ENCODE measurements at regions not wholly inside any gene's neighbourhood (a gene's known extent, or its start where the extent isn't known, plus 50 kb on each side); places are given as distances from the start of the nearest gene placed in this dataset.
"Not testable (repeated sequence)": the region's sequence is repeated elsewhere in the genome, so short reads cannot be mapped to it uniquely, and the experiment has no call there.

DNA sequence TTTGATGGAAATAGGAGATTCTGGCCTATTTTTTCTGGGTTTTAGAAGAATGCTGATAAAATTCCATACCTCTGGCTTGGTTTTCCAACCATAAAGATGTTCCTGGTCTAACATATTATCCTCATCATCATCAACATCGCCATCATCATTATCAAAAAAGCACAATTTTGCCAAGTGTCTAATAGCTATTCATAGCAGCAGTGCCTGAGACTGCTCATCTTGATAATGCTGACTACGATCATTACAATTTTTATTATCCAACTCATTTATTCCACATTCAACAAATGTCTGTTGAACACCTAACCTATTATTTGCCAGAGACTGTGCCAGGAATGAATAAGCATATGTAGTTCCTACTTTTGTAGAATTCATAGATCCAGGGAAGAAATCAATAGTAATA is 303.5 kb upstream of the GATB start:
- WGBS, 2 experiments = 95 to 96% methylated on average over 2 of the region's 2 CpGs
- no peaks in the 10 kb centered on the region for H3K27me3 ChIP-seq (ENCODE audit: control insufficient read depth, insufficient read depth, low read length, poor library complexity, severe bottlenecking)
- no peak overlapping the region for H3K27ac ChIP-seq (ENCODE audit: insufficient read depth, low read depth, low read length, poor library complexity, severe bottlenecking)
- H3K9me3 ChIP-seq (ENCODE audit: control insufficient read depth, low read length) = no peaks in the 10 kb centered on the region
- H3K4me1 ChIP-seq (ENCODE audit: control insufficient read depth, insufficient read depth, low read length) = no peaks in the 10 kb centered on the region
- H3K36me3 ChIP-seq (ENCODE audit: control insufficient read depth, insufficient read depth, low read length) = no peaks in the 10 kb centered on the region
- H3K4me3 ChIP-seq (ENCODE audit: insufficient read depth, low read depth, low read length) = no peak overlapping the region

DNA sequence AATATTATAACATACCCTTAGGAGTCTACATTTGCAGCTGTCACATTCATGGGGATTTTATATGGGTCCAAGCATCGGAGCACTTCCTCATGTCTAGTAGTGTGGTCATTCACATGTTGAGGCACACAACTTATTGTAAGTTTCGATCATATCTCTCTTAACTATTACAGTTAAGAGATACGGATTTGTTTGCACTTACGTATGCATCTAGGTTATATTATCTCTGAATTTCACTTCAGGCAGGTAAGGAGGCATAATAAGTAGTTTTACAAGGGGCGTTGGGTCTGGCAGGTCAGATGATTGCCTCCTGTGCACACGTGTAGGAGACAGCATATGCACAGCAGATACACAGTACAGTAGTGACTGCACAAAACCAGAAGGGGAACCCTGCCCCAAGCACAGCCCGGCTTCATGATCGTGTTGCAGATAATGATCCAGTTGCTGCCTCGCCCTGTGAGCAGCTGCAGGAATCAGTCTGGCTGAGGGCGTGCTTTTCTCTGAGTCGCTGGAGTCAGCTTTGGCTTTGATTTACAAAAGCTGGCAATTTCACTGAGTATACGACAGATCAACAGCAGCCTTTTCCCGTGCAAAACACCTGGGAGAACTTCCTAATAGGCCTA is 302.9 kb upstream of the GATB start:
- Histone ChIP-seq H3K4me3 (ENCODE audit: insufficient read depth, low read depth, low read length) (no peak overlapping the region), H3K27me3 (ENCODE audit: control insufficient read depth, insufficient read depth, low read length, poor library complexity, severe bottlenecking) (no peaks in the 10 kb centered on the region), H3K4me1 (ENCODE audit: control insufficient read depth, insufficient read depth, low read length) (no peaks in the 10 kb centered on the region), H3K9me3 (ENCODE audit: control insufficient read depth, low read length) (no peaks in the 10 kb centered on the region), H3K27ac (ENCODE audit: insufficient read depth, low read depth, low read length, poor library complexity, severe bottlenecking) (no peak overlapping the region), H3K36me3 (ENCODE audit: control insufficient read depth, insufficient read depth, low read length) (no peaks in the 10 kb centered on the region)
- 88 to 90% methylated on average over 13 of the region's 13 CpGs for WGBS, 2 experiments

DNA sequence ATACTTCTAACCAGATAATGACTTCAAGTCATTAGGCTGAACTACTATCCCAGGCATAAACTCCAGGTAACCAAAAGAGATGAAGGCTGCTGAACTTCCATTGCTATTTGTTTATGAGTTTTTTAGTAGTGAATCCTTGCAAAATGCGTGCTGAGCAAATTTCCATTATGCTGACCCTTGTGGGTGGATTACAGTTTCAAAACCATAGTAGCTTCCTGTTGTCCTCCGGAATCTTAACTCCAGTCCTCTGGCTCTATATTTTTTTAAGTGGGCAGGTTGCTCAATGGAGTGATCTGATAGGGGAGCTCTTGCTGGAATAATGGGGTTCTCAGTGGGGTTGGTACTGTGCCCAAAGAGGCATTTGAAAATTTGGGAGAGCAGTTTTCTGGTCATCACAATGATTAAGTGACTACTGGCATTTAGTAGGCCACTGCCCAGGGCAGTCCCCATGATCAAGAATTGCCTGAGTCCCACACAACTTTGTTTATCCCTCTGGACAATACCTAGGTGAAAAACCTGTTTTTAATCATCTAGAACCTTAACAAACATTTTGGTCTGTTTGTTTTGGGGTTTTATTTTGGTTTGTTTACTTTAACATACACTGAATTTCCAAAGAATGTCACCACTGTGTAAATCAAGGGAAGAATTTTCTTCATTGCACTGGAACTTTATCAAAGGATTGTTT is 302.3 kb upstream of the GATB start:
- H3K9me3 ChIP-seq (ENCODE audit: control insufficient read depth, low read length) = no peaks in the 10 kb centered on the region
- H3K4me1 ChIP-seq (ENCODE audit: control insufficient read depth, insufficient read depth, low read length) = no peaks in the 10 kb centered on the region
- H3K4me3 ChIP-seq (ENCODE audit: insufficient read depth, low read depth, low read length) = no peak overlapping the region
- 97 to 98% methylated on average over 2 of the region's 2 CpGs for WGBS, 2 experiments
- H3K36me3 ChIP-seq (ENCODE audit: control insufficient read depth, insufficient read depth, low read length) = no peaks in the 10 kb centered on the region
- H3K27ac ChIP-seq (ENCODE audit: insufficient read depth, low read depth, low read length, poor library complexity, severe bottlenecking) = no peak overlapping the region
- no peaks in the 10 kb centered on the region for H3K27me3 ChIP-seq (ENCODE audit: control insufficient read depth, insufficient read depth, low read length, poor library complexity, severe bottlenecking)

DNA sequence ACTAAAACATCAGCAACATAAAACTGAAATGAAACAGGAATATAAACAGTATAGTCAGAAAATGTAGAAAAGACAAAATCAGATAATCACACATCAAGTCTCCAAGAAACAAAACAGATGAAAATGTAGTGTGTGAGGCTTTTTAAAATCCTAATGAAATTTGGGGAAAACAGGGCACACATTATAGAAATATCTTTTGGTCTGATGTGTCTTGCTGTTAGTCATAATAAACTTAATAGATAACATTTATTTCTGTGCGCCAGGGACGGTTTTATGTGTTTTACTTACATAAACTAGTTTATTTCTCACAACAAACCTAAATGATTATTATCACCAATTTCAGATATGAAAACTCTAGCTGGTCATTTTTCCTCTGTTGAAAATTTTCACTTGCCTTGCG is 293.9 kb upstream of the GATB start:
- H3K27me3 ChIP-seq (ENCODE audit: control insufficient read depth, insufficient read depth, low read length, poor library complexity, severe bottlenecking) = no peaks in the 10 kb centered on the region
- peaks cover 9% of the 10 kb centered on the region for H3K4me1 ChIP-seq (ENCODE audit: control insufficient read depth, insufficient read depth, low read length)
- H3K36me3 ChIP-seq (ENCODE audit: control insufficient read depth, insufficient read depth, low read length) = no peaks in the 10 kb centered on the region
- H3K27ac ChIP-seq (ENCODE audit: insufficient read depth, low read depth, low read length, poor library complexity, severe bottlenecking) = no peak overlapping the region
- no CpG with 5 or more reads among the region's 3 CpGs for WGBS, 2 experiments
- no peaks in the 10 kb centered on the region for H3K9me3 ChIP-seq (ENCODE audit: control insufficient read depth, low read length)
- H3K4me3 ChIP-seq (ENCODE audit: insufficient read depth, low read depth, low read length) = no peak overlapping the region

DNA sequence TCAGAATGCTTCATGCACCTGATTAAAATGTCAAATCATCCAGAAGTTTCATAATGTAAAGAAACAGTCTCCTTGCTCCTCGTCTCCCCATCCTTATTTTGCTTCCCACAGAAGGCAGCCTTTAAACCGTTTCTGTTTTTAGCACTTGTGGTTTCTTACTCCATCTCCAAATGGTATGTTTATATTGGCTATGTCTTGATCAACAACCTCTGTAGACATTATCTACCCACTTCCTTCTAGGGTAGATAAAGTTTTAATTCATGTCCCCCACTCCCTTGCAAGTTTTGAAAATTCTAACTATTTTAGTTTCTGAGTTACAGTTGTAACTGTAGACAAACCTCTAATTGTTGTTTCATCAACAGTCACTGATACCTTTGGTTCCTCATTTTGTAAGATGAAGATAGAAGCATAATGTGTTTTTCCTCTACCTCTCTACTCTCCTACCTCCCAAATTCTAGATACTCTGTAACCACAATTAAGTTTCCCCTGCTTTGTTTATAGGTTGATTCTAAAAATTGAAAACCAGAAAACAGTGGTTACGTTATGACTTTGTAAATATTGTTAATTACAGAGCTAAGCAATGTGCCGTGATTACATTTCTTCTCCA is 291.7 kb upstream of the GATB start:
- Histone ChIP-seq H3K4me1 (ENCODE audit: control insufficient read depth, insufficient read depth, low read length) (peaks cover 9% of the 10 kb centered on the region), H3K4me3 (ENCODE audit: insufficient read depth, low read depth, low read length) (no peak overlapping the region), H3K9me3 (ENCODE audit: control insufficient read depth, low read length) (no peaks in the 10 kb centered on the region), H3K36me3 (ENCODE audit: control insufficient read depth, insufficient read depth, low read length) (no peaks in the 10 kb centered on the region), H3K27ac (ENCODE audit: insufficient read depth, low read depth, low read length, poor library complexity, severe bottlenecking) (no peak overlapping the region), H3K27me3 (ENCODE audit: control insufficient read depth, insufficient read depth, low read length, poor library complexity, severe bottlenecking) (no peaks in the 10 kb centered on the region)
- WGBS, 2 experiments = 94 to 100% methylated on average over 3 to 4 of the region's 4 CpGs

DNA sequence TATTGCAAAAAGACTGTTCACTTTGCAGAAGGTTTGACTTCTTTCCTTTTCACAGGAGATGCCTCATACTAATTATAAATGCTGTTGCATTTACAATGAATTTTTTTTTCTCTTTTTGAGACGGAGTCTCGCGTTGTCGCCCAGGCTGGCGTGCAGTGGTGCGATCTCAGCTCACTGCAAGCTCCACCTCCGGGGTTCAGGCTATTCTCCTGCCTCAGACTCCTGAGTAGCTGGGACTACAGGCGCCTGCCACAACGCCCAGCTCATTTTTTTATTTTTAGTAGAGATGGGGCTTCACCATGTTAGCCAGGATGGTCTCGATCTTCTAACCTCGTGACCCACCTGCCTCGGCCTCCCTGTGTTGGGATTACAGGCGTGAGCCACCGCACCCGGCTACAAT is 290.5 kb upstream of the GATB start:
- H3K27me3 ChIP-seq (ENCODE audit: control insufficient read depth, insufficient read depth, low read length, poor library complexity, severe bottlenecking); H3K27ac ChIP-seq (ENCODE audit: insufficient read depth, low read depth, low read length, poor library complexity, severe bottlenecking); H3K4me3 ChIP-seq (ENCODE audit: insufficient read depth, low read depth, low read length); H3K9me3 ChIP-seq (ENCODE audit: control insufficient read depth, low read length); H3K4me1 ChIP-seq (ENCODE audit: control insufficient read depth, insufficient read depth, low read length); H3K36me3 ChIP-seq (ENCODE audit: control insufficient read depth, insufficient read depth, low read length): not testable (repeated sequence)
- 91 to 94% methylated on average over 15 of the region's 15 CpGs for WGBS, 2 experiments

DNA sequence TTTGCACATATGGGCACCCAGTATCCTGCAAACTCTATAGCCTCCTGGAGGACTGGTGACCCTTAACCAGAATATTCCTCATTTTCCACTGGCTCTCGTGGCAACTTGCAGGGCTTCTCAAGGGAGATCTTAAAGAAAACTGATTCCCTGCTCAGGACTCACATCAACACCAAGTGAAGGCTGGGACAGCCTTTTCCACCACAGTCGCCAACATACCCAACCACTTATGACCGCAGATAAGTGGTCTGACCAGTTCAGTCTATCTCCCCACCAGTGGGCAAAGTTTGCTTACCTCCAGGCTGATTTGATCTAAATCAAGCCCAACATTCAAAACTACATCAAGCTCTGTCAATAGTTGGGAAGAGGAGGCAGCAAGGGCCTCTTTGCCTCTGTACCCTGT is 289.3 kb upstream of the GATB start:
- H3K27me3 ChIP-seq (ENCODE audit: control insufficient read depth, insufficient read depth, low read length, poor library complexity, severe bottlenecking) = peaks cover 7% of the 10 kb centered on the region
- H3K27ac ChIP-seq (ENCODE audit: insufficient read depth, low read depth, low read length, poor library complexity, severe bottlenecking) = no peak overlapping the region
- WGBS, 2 experiments = 91 to 95% methylated on average over 3 of the region's 3 CpGs
- no peaks in the 10 kb centered on the region for H3K9me3 ChIP-seq (ENCODE audit: control insufficient read depth, low read length)
- no peaks in the 10 kb centered on the region for H3K36me3 ChIP-seq (ENCODE audit: control insufficient read depth, insufficient read depth, low read length)
- no peak overlapping the region for H3K4me3 ChIP-seq (ENCODE audit: insufficient read depth, low read depth, low read length)
- H3K4me1 ChIP-seq (ENCODE audit: control insufficient read depth, insufficient read depth, low read length) = peaks cover 13% of the 10 kb centered on the region

DNA sequence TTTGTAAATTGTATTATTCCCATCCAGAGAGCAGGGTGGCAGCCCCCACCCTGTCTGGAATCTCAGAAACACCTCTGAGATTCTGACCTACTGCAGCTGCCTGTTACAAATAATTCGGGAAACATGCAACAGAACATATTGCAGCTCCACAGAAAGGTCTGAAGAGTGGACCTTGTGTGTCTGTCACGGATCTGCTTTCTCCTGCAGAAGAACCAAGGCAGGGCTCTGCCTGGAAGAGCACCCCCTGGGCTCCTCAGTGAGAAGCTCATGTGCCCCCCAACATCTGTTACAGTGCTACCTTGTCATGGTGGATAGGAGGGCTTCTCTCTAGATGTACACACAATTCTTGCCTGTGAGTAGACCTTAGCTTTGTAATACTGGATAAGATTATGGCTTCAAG is 286.6 kb upstream of the GATB start:
- H3K9me3 ChIP-seq (ENCODE audit: control insufficient read depth, low read length) = no peaks in the 10 kb centered on the region
- no peaks in the 10 kb centered on the region for H3K36me3 ChIP-seq (ENCODE audit: control insufficient read depth, insufficient read depth, low read length)
- H3K27me3 ChIP-seq (ENCODE audit: control insufficient read depth, insufficient read depth, low read length, poor library complexity, severe bottlenecking) = peaks cover 7% of the 10 kb centered on the region
- peaks cover 4% of the 10 kb centered on the region for H3K4me1 ChIP-seq (ENCODE audit: control insufficient read depth, insufficient read depth, low read length)
- no peak overlapping the region for H3K27ac ChIP-seq (ENCODE audit: insufficient read depth, low read depth, low read length, poor library complexity, severe bottlenecking)
- H3K4me3 ChIP-seq (ENCODE audit: insufficient read depth, low read depth, low read length) = no peak overlapping the region
- WGBS, 2 experiments = 91 to 97% methylated on average over 2 of the region's 2 CpGs

DNA sequence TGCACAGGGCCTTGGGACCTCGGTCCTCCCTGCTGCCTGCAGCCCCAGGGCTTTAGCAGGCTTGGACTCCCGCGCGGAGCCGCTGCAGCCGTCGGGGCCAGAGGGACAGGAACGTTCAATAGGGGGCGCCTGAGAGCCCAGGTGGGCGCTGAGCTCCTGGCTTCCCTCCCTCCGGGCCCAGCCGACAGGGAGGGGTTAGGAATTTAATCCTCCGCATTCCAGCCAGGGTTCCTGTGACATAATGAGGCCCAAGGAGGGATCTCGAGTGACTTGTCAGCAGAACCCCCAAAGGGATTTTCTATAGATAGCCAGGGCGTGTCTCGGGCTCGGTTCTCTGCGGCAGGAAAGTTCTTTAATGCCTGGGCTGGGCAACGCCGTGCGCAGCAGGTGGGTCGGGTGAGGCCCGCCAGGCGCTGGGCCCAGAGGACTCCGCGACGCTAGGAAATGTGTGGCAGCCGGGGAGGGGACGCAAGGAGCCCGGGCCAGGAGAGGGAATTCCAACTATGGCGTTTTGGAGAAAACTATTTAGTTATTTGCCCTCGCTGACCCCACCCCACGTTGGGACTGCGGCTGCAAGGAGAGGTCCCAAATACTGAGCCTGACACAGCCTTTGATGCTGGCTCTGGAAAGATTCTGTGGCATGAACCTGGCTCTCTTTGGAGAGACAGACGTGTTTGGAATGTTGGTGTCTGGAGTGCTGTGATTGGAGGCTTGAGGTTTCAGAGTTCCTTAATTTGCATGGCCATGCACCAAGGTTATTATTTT is 285.2 kb upstream of the GATB start:
- Histone ChIP-seq H3K27me3 (ENCODE audit: control insufficient read depth, insufficient read depth, low read length, poor library complexity, severe bottlenecking) (peaks cover 7% of the 10 kb centered on the region), H3K4me3 (ENCODE audit: insufficient read depth, low read depth, low read length) (peak overlapping the region; percentile 33), H3K36me3 (ENCODE audit: control insufficient read depth, insufficient read depth, low read length) (no peaks in the 10 kb centered on the region), H3K4me1 (ENCODE audit: control insufficient read depth, insufficient read depth, low read length) (peaks cover 4% of the 10 kb centered on the region), H3K9me3 (ENCODE audit: control insufficient read depth, low read length) (no peaks in the 10 kb centered on the region), H3K27ac (ENCODE audit: insufficient read depth, low read depth, low read length, poor library complexity, severe bottlenecking) (peak overlapping the region; percentile 73)
- 3 to 4% methylated on average over 35 of the region's 35 CpGs for WGBS, 2 experiments

DNA sequence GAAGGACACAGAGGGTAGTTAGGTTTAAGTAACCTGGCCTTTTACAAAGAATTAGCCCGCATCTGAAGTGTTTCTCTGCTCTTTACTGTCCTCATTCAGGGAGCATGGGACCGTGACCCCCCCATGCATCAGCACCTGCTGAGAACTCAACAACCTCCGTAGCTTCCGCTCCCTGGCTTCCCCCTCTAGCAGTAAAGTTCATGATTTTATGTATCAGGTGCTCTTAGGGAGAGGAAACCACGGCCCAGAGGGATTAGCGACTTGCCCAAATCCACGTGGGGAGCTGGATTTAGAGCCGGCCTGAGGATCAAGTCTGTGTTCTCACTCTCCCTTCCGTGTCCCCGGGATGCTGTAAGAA is 284.6 kb upstream of the GATB start:
- Histone ChIP-seq H3K9me3 (ENCODE audit: control insufficient read depth, low read length) (no peaks in the 10 kb centered on the region), H3K27me3 (ENCODE audit: control insufficient read depth, insufficient read depth, low read length, poor library complexity, severe bottlenecking) (peaks cover 7% of the 10 kb centered on the region), H3K4me1 (ENCODE audit: control insufficient read depth, insufficient read depth, low read length) (peaks cover 4% of the 10 kb centered on the region), H3K36me3 (ENCODE audit: control insufficient read depth, insufficient read depth, low read length) (no peaks in the 10 kb centered on the region), H3K4me3 (ENCODE audit: insufficient read depth, low read depth, low read length) (peak overlapping the region; percentile 33), H3K27ac (ENCODE audit: insufficient read depth, low read depth, low read length, poor library complexity, severe bottlenecking) (no peak overlapping the region)
- WGBS, 2 experiments = 27 to 31% methylated on average over 10 of the region's 10 CpGs
